GM12872 (cell line): ENCODE measurements at regions not wholly inside any gene's neighbourhood (a gene's known extent, or its start where the extent isn't known, plus 50 kb on each side); places are given as distances from the start of the nearest gene placed in this dataset.
A peak's percentile ranks its signal among the peaks of the same experiment; 100 is the strongest.

Experiments used
- CTCF ChIP-seq: IDR thresholded peaks from 3 replicates; pipeline ENCODE4 v1.5.1; 2011; ENCODE audit warnings: low read depth, mild to moderate bottlenecking, low read length, moderate library complexity; ENCODE audit not compliant: insufficient read depth

GRCh38 chr12:102565555-102565954 is 85.2 kb upstream of the IGF1 start:
- no peak for TF ChIP-seq CTCF

GRCh38 chr12:102564026-102564425 is 83.7 kb upstream of the IGF1 start:
- TF ChIP-seq CTCF = no peak

- no peak for TF ChIP-seq CTCF
These were observed 82.6 kb upstream of the IGF1 start for GRCh38 chr12:102562836-102563425.

DNA sequence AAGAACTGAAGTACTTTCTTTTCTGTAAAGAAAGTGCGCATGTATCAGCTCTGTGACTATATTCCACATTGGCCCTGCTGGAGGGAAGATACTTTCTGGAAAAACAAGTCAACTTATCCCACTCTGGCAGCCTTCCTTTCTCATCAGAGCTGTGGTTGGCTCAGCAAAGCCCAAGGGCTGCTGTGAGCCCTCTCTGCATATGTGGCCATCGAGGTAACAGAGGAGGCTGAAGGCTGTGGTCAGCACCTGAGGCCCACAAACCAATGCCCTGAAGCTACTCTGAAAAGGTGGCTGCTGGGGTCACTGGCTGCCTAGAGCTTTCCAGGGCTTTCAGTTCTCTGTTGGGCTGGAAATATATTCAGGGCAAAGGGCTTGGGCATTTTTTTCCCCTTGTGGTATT is 70.8 kb upstream of the IGF1 start:
- TF ChIP-seq CTCF = no peak

- TF ChIP-seq CTCF = no peak
These were observed 69.3 kb upstream of the IGF1 start for GRCh38 chr12:102549691-102550090.

GRCh38 chr12:102548543-102548942 is 68.2 kb upstream of the IGF1 start:
- no peak for TF ChIP-seq CTCF

DNA sequence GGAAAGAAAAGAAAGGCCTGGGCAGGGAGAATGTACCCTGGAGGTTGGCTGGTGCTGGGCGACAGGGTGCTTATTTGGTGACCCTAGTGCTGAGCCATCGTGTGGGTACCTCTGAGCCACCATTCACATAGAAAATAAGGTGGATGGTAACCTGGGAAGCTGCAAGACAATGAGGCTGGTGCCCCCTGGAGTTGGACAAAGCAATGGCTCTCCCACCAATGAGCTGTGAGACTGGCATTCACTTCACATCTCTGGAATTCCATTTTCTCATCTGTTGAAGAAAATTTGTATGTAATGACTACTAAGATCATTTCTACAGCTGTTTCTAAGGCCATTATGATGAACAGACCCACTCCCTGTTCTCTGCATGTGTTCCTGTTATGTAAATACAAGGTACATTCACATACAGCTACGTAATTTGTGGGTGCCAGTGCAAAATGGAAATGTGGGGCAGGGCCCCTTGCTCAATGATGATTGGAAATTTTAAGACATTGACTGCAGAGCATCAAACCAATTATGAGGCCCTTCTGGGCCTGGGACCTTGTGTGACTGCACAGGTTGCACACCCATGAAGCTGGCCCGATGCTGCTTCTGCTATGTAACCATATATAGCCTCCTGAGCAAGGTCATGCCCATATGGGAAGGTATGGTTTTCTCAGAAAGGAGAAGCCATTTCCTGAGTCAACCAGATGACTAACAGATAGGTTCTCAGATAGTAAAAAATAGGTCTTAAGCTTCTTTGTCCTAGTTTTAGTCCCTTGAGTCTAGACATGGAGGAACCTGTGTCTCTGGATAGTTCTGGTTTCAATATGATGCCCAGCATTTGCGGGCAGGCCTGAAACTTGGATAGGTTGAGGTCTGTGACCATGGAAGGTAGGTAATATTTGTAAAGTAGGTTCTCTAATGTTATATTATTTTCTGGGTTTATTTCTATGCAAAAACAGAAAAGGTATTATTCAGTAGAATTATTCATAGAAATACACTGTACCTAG is 63.4 kb upstream of the IGF1 start:
- peak; percentile 54 for TF ChIP-seq CTCF
